ENCODE measurements at regions not wholly inside any gene's neighbourhood (a gene's known extent, or its start where the extent isn't known, plus 50 kb on each side); places are given as distances from the start of the nearest gene placed in this dataset.

GRCh38 chr15:87293031-87293430 lies 963.5 kb downstream of the NTRK3 start:
- no peak overlapping the region for H3K9ac ChIP-seq (ENCODE audit: low read length in 2 of 2)
- no peaks in the 10 kb centered on the region for H3K36me3 ChIP-seq (ENCODE audit: control insufficient read depth in 2 of 2, insufficient read depth in 2 of 2, low read length in 2 of 2)
- no peaks in the 10 kb centered on the region for H3K27me3 ChIP-seq (ENCODE audit: control insufficient read depth in 1 of 2, insufficient read depth in 2 of 2, low read length in 2 of 2)
- no peak overlapping the region for H3K27ac ChIP-seq (ENCODE audit: low read length)
- H3K9me3 ChIP-seq (ENCODE audit: control insufficient read depth in 2 of 2, low read length in 2 of 2): peaks cover 0 to 4% of the 10 kb centered on the region in 2 donors
- H3K4me1 ChIP-seq (ENCODE audit: control insufficient read depth, insufficient read depth, low read length): no peaks in the 10 kb centered on the region
- no peak overlapping the region for H3K4me3 ChIP-seq (ENCODE audit: low read length in 2 of 2)

GRCh38 chr15:87287156-87287555 lies 969.4 kb downstream of the NTRK3 start:
- Histone ChIP-seq H3K9me3 (ENCODE audit: control insufficient read depth in 2 of 2, low read length in 2 of 2) (peaks cover 0 to 4% of the 10 kb centered on the region in 2 donors), H3K4me3 (ENCODE audit: low read length in 2 of 2) (no peak overlapping the region), H3K27me3 (ENCODE audit: control insufficient read depth in 1 of 2, insufficient read depth in 2 of 2, low read length in 2 of 2) (no peaks in the 10 kb centered on the region), H3K27ac (ENCODE audit: low read length) (no peak overlapping the region), H3K9ac (ENCODE audit: low read length in 2 of 2) (no peak overlapping the region), H3K36me3 (ENCODE audit: control insufficient read depth in 2 of 2, insufficient read depth in 2 of 2, low read length in 2 of 2) (no peaks in the 10 kb centered on the region), H3K4me1 (ENCODE audit: control insufficient read depth, insufficient read depth, low read length) (no peaks in the 10 kb centered on the region)

DNA sequence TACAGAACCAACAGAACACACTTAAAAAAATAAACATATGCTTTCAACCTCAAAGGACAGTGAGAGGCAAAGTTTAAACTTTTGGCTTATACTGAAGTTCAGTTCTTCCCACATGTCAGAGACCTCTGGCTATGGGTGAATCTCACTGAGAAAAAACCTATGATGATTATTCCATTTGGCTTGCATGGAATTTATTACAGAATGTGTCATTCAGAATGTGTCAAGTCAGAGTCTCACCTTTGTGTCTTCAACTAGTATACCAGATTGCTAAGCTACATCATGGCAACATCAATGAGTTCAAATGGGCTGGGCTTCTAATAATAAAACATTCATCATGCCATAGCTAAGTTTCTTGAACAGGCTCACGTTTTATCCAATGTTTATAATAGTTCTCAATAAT lies 987.0 kb downstream of the NTRK3 start:
- Histone ChIP-seq H3K4me1 (ENCODE audit: control insufficient read depth, insufficient read depth, low read length) (no peaks in the 10 kb centered on the region), H3K4me3 (ENCODE audit: low read length in 2 of 2) (no peak overlapping the region), H3K36me3 (ENCODE audit: control insufficient read depth in 2 of 2, insufficient read depth in 2 of 2, low read length in 2 of 2) (no peaks in the 10 kb centered on the region), H3K9me3 (ENCODE audit: control insufficient read depth in 2 of 2, low read length in 2 of 2) (peaks cover 0 to 6% of the 10 kb centered on the region in 2 donors), H3K27ac (ENCODE audit: low read length) (no peak overlapping the region), H3K27me3 (ENCODE audit: control insufficient read depth in 1 of 2, insufficient read depth in 2 of 2, low read length in 2 of 2) (no peaks in the 10 kb centered on the region), H3K9ac (ENCODE audit: low read length in 2 of 2) (no peak overlapping the region)

GRCh38 chr15:87268675-87269074 lies 987.9 kb downstream of the NTRK3 start:
- no peaks in the 10 kb centered on the region for H3K36me3 ChIP-seq (ENCODE audit: control insufficient read depth in 2 of 2, insufficient read depth in 2 of 2, low read length in 2 of 2)
- no peaks in the 10 kb centered on the region for H3K27me3 ChIP-seq (ENCODE audit: control insufficient read depth in 1 of 2, insufficient read depth in 2 of 2, low read length in 2 of 2)
- peaks cover 0 to 3% of the 10 kb centered on the region in 2 donors for H3K9me3 ChIP-seq (ENCODE audit: control insufficient read depth in 2 of 2, low read length in 2 of 2)
- no peak overlapping the region for H3K4me3 ChIP-seq (ENCODE audit: low read length in 2 of 2)
- H3K9ac ChIP-seq (ENCODE audit: low read length in 2 of 2): no peak overlapping the region
- no peak overlapping the region for H3K27ac ChIP-seq (ENCODE audit: low read length)
- no peaks in the 10 kb centered on the region for H3K4me1 ChIP-seq (ENCODE audit: control insufficient read depth, insufficient read depth, low read length)

DNA sequence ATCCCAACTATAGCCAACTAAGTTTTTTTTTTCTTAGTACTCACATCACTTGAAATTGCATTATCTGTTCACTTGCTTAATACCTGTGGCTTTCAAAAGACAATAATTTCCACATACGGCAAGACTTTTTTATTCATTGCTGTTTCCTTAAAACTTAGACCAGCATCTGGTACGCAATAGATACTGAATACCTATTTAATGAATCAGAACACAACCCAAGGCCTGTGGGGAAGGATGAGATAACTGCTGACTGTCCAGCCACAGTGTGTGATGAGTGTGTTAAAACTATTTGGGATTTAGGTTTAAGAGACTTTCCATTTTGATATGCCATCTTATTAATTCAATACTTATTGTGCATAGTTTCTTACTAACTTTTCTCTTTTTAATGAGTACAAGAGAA lies 988.7 kb downstream of the NTRK3 start:
- Histone ChIP-seq H3K27me3 (ENCODE audit: control insufficient read depth in 1 of 2, insufficient read depth in 2 of 2, low read length in 2 of 2) (no peaks in the 10 kb centered on the region), H3K9ac (ENCODE audit: low read length in 2 of 2) (no peak overlapping the region), H3K4me1 (ENCODE audit: control insufficient read depth, insufficient read depth, low read length) (no peaks in the 10 kb centered on the region), H3K27ac (ENCODE audit: low read length) (no peak overlapping the region), H3K9me3 (ENCODE audit: control insufficient read depth in 2 of 2, low read length in 2 of 2) (peaks cover 0 to 3% of the 10 kb centered on the region in 2 donors), H3K4me3 (ENCODE audit: low read length in 2 of 2) (no peak overlapping the region), H3K36me3 (ENCODE audit: control insufficient read depth in 2 of 2, insufficient read depth in 2 of 2, low read length in 2 of 2) (no peaks in the 10 kb centered on the region)

DNA sequence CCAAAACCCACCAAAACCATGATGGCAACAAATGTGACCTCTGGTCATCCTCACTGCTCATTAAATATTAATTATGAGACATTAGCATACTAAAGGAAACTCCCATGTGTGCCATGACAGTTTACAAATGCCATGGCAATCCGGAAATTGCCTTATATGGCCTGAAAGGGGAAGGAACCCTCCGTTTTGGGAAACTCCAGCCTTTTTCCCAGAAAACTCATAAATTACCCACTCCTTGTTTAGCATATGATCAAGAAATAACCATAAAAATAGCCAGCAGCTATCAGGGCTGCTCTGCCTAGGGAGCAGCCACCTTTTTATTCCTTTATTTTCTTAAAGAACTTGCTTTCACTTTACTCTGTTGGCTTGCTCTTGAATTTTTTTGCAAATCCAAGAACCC lies 992.7 kb downstream of the NTRK3 start:
- Histone ChIP-seq H3K9me3 (ENCODE audit: control insufficient read depth in 2 of 2, low read length in 2 of 2) (peaks cover 0 to 2% of the 10 kb centered on the region in 2 donors), H3K4me1 (ENCODE audit: control insufficient read depth, insufficient read depth, low read length) (no peaks in the 10 kb centered on the region), H3K36me3 (ENCODE audit: control insufficient read depth in 2 of 2, insufficient read depth in 2 of 2, low read length in 2 of 2) (no peaks in the 10 kb centered on the region), H3K27ac (ENCODE audit: low read length) (no peak overlapping the region), H3K9ac (ENCODE audit: low read length in 2 of 2) (no peak overlapping the region), H3K4me3 (ENCODE audit: low read length in 2 of 2) (no peak overlapping the region), H3K27me3 (ENCODE audit: control insufficient read depth in 1 of 2, insufficient read depth in 2 of 2, low read length in 2 of 2) (no peaks in the 10 kb centered on the region)

- H3K9ac ChIP-seq (ENCODE audit: low read length in 2 of 2): no peak overlapping the region
- H3K4me1 ChIP-seq (ENCODE audit: control insufficient read depth, insufficient read depth, low read length): no peaks in the 10 kb centered on the region
- peaks cover 0 to 2% of the 10 kb centered on the region in 2 donors for H3K9me3 ChIP-seq (ENCODE audit: control insufficient read depth in 2 of 2, low read length in 2 of 2)
- H3K36me3 ChIP-seq (ENCODE audit: control insufficient read depth in 2 of 2, insufficient read depth in 2 of 2, low read length in 2 of 2): no peaks in the 10 kb centered on the region
- no peak overlapping the region for H3K4me3 ChIP-seq (ENCODE audit: low read length in 2 of 2)
- no peak overlapping the region for H3K27ac ChIP-seq (ENCODE audit: low read length)
- no peaks in the 10 kb centered on the region for H3K27me3 ChIP-seq (ENCODE audit: control insufficient read depth in 1 of 2, insufficient read depth in 2 of 2, low read length in 2 of 2)
Observed at GRCh38 chr15:87263296-87263695, 993.2 kb downstream of the NTRK3 start.

- Histone ChIP-seq H3K4me1 (ENCODE audit: control insufficient read depth, insufficient read depth, low read length) (no peaks in the 10 kb centered on the region), H3K4me3 (ENCODE audit: low read length in 2 of 2) (no peak overlapping the region), H3K9ac (ENCODE audit: low read length in 2 of 2) (no peak overlapping the region), H3K27ac (ENCODE audit: low read length) (no peak overlapping the region), H3K27me3 (ENCODE audit: control insufficient read depth in 1 of 2, insufficient read depth in 2 of 2, low read length in 2 of 2) (peaks cover 0 to 4% of the 10 kb centered on the region in 2 donors), H3K9me3 (ENCODE audit: control insufficient read depth in 2 of 2, low read length in 2 of 2) (no peaks in the 10 kb centered on the region), H3K36me3 (ENCODE audit: control insufficient read depth in 2 of 2, insufficient read depth in 2 of 2, low read length in 2 of 2) (no peaks in the 10 kb centered on the region)
Observed at GRCh38 chr15:87245592-87245991, 1010.9 kb downstream of the NTRK3 start.

- no peak overlapping the region for H3K4me3 ChIP-seq (ENCODE audit: low read length in 2 of 2)
- H3K27me3 ChIP-seq (ENCODE audit: control insufficient read depth in 1 of 2, insufficient read depth in 2 of 2, low read length in 2 of 2): peaks cover 0 to 4% of the 10 kb centered on the region in 2 donors
- H3K27ac ChIP-seq (ENCODE audit: low read length): no peak overlapping the region
- H3K36me3 ChIP-seq (ENCODE audit: control insufficient read depth in 2 of 2, insufficient read depth in 2 of 2, low read length in 2 of 2): no peaks in the 10 kb centered on the region
- no peaks in the 10 kb centered on the region for H3K4me1 ChIP-seq (ENCODE audit: control insufficient read depth, insufficient read depth, low read length)
- no peaks in the 10 kb centered on the region for H3K9me3 ChIP-seq (ENCODE audit: control insufficient read depth in 2 of 2, low read length in 2 of 2)
- no peak overlapping the region for H3K9ac ChIP-seq (ENCODE audit: low read length in 2 of 2)
Observed at GRCh38 chr15:87243474-87243873, 1013.1 kb downstream of the NTRK3 start.

- Histone ChIP-seq H3K27me3 (ENCODE audit: control insufficient read depth in 1 of 2, insufficient read depth in 2 of 2, low read length in 2 of 2) (no peaks in the 10 kb centered on the region), H3K9ac (ENCODE audit: low read length in 2 of 2) (no peak overlapping the region), H3K4me1 (ENCODE audit: control insufficient read depth, insufficient read depth, low read length) (no peaks in the 10 kb centered on the region), H3K27ac (ENCODE audit: low read length) (no peak overlapping the region), H3K36me3 (ENCODE audit: control insufficient read depth in 2 of 2, insufficient read depth in 2 of 2, low read length in 2 of 2) (no peaks in the 10 kb centered on the region), H3K4me3 (ENCODE audit: low read length in 2 of 2) (no peak overlapping the region), H3K9me3 (ENCODE audit: control insufficient read depth in 2 of 2, low read length in 2 of 2) (no peaks in the 10 kb centered on the region)
Observed at GRCh38 chr15:87239582-87240230, 1016.8 kb downstream of the NTRK3 start.

DNA sequence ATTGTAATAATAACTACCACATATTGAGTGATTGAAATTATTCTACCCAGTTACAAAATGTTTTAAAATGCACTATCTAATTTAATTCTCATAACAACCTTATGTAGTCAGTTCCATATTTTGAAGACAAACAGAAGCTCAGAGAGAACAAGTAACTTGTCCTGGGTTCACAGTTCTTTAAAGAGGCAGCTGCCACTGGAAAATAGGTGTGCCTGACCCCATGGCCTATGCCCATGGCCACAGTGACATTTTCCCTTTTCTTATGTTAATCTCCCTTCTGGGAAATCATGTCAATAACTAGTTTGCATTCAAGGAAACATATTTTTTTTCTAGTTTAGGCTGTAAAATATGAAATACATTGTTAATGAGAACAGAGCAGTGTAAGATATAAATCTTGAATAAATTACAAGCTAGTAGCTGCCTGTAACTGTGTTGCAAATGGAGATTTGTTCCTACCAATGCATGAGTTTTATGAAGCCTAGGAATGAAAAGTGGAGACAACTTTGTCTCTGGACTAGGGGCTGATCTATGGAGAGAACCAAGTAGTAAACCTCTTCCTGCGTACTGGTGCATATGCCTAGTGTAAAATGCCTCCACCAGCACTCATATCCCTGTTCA lies 1018.0 kb downstream of the NTRK3 start:
- Histone ChIP-seq H3K9ac (ENCODE audit: low read length in 2 of 2) (no peak overlapping the region), H3K27ac (ENCODE audit: low read length) (no peak overlapping the region), H3K4me3 (ENCODE audit: low read length in 2 of 2) (no peak overlapping the region), H3K27me3 (ENCODE audit: control insufficient read depth in 1 of 2, insufficient read depth in 2 of 2, low read length in 2 of 2) (no peaks in the 10 kb centered on the region), H3K36me3 (ENCODE audit: control insufficient read depth in 2 of 2, insufficient read depth in 2 of 2, low read length in 2 of 2) (no peaks in the 10 kb centered on the region), H3K9me3 (ENCODE audit: control insufficient read depth in 2 of 2, low read length in 2 of 2) (no peaks in the 10 kb centered on the region), H3K4me1 (ENCODE audit: control insufficient read depth, insufficient read depth, low read length) (no peaks in the 10 kb centered on the region)
